Mesenchymal stem cell (in vitro differentiated cells and primary cell): ENCODE measurements at regions not wholly inside any gene's neighbourhood (a gene's known extent, or its start where the extent isn't known, plus 50 kb on each side); places are given as distances from the start of the nearest gene placed in this dataset.

Source experiments
- DNase-seq: peaks from one replicate; pipeline ENCODE4 v3.0.0-alpha.2; 2013
- H2AFZ ChIP-seq: one replicate; pipeline ENCODE4 v1.6.1; 2013; ENCODE audit warnings: low read depth, mild to moderate bottlenecking, control low read depth, inconsistent platforms, low read length, moderate library complexity
- H2AK5ac ChIP-seq: 2 replicates; pipeline ENCODE4 v1.6.1; 2013; ENCODE audit warnings: low read length, moderate library complexity, mild to moderate bottlenecking, inconsistent platforms; ENCODE audit not compliant: severe bottlenecking
- H2BK120ac ChIP-seq: one replicate; pipeline ENCODE4 v1.6.1; 2013; ENCODE audit warnings: low read depth, mild to moderate bottlenecking, inconsistent platforms, low read length, moderate library complexity
- H2BK12ac ChIP-seq, 2 experiments: one replicate each; pipeline ENCODE4 v1.6.1; 2013; ENCODE audit warnings: inconsistent platforms in 2 of 2, low read length in 2 of 2, mild to moderate bottlenecking in 2 of 2, moderate library complexity in 2 of 2, control low read depth in 1 of 2
- H2BK15ac ChIP-seq: one replicate; pipeline ENCODE4 v1.6.1; 2013; ENCODE audit warnings: mild to moderate bottlenecking, low read depth, inconsistent platforms; ENCODE audit not compliant: poor library complexity, severe bottlenecking
- H2BK5ac ChIP-seq: 2 replicates; pipeline ENCODE4 v1.6.1; 2013; ENCODE audit warnings: low read depth, mild to moderate bottlenecking, low read length, control low read depth, inconsistent platforms; ENCODE audit not compliant: poor library complexity, severe bottlenecking
- H3K14ac ChIP-seq, 2 experiments: one replicate each; pipeline ENCODE4 v1.6.1; 2013; ENCODE audit warnings: inconsistent platforms in 2 of 2, low read length in 2 of 2, control low read depth in 1 of 2, mild to moderate bottlenecking in 1 of 2, moderate library complexity in 1 of 2
- H3K18ac ChIP-seq, 2 experiments: one replicate each; pipeline ENCODE4 v1.6.1; 2013; ENCODE audit warnings: inconsistent platforms in 2 of 2, low read length in 2 of 2, control low read depth in 1 of 2, low read depth in 1 of 2, mild to moderate bottlenecking in 1 of 2
- H3K23ac ChIP-seq, 2 experiments: one replicate each; pipeline ENCODE4 v1.6.1; 2013; ENCODE audit warnings: inconsistent platforms in 2 of 2, low read length in 2 of 2, mild to moderate bottlenecking in 2 of 2, moderate library complexity in 2 of 2, control low read depth in 1 of 2
- H3K27ac ChIP-seq: 2 replicates; pipeline ENCODE4 v1.5.1; 2013; ENCODE audit warnings: mild to moderate bottlenecking, moderate library complexity, low read length, control low read depth, inconsistent platforms; ENCODE audit not compliant: poor library complexity, severe bottlenecking
- H3K27me3 ChIP-seq, 2 experiments: 2 replicates each; pipeline versions ENCODE4 v1.6.1 to v1.7.0; 2013; ENCODE audit warnings: low read length in 2 of 2, mild to moderate bottlenecking in 2 of 2, moderate library complexity in 2 of 2, control low read depth in 1 of 2, inconsistent platforms in 1 of 2; ENCODE audit not compliant: control insufficient read depth in 1 of 2, insufficient read depth in 1 of 2
- H3K36me3 ChIP-seq, 2 experiments: 2 replicates each; pipeline versions ENCODE4 v1.6.1 to v1.7.0; 2013; ENCODE audit warnings: low read length in 2 of 2, control low read depth in 1 of 2, inconsistent platforms in 1 of 2, low read depth in 1 of 2, mild to moderate bottlenecking in 1 of 2; ENCODE audit not compliant: insufficient read depth in 2 of 2, control insufficient read depth in 1 of 2
- H3K4ac ChIP-seq, 2 experiments: one replicate each; pipeline ENCODE4 v1.6.1; 2013; ENCODE audit warnings: inconsistent platforms in 2 of 2, low read length in 2 of 2, mild to moderate bottlenecking in 2 of 2, moderate library complexity in 2 of 2, control low read depth in 1 of 2, low read depth in 1 of 2
- H3K4me1 ChIP-seq: 2 replicates; pipeline ENCODE4 v1.6.1; 2013; ENCODE audit warnings: low read depth, low read length, control low read depth; ENCODE audit not compliant: control insufficient read depth, insufficient read depth
- H3K4me2 ChIP-seq: 2 replicates; pipeline ENCODE4 v1.6.1; 2013; ENCODE audit warnings: low read length, mild to moderate bottlenecking, inconsistent platforms; ENCODE audit not compliant: poor library complexity, severe bottlenecking
- H3K4me3 ChIP-seq, 2 experiments: 2 replicates each; pipeline versions ENCODE4 v1.5.1 to v1.7.0; 2013; ENCODE audit warnings: low read length in 2 of 2, mild to moderate bottlenecking in 2 of 2, control low read depth in 1 of 2, low read depth in 1 of 2; ENCODE audit not compliant: insufficient read depth in 1 of 2
- H3K79me1 ChIP-seq: replicated peaks from 2 replicates; pipeline ENCODE4 v1.6.1; 2013; ENCODE audit warnings: mild to moderate bottlenecking, control low read depth, low read length, inconsistent platforms; ENCODE audit not compliant: poor library complexity, severe bottlenecking
- H3K9ac ChIP-seq: 2 replicates; pipeline ENCODE4 v1.7.0; 2013; ENCODE audit warnings: mild to moderate bottlenecking, low read length, moderate library complexity
- H3K9me3 ChIP-seq: 2 replicates; pipeline ENCODE4 v1.7.0; 2013; ENCODE audit warnings: mild to moderate bottlenecking, low read length; ENCODE audit not compliant: control insufficient read depth
- H4K8ac ChIP-seq: one replicate; pipeline ENCODE4 v1.6.1; 2013; ENCODE audit warnings: inconsistent platforms, mild to moderate bottlenecking, low read length, moderate library complexity
- H4K91ac ChIP-seq: one replicate; pipeline ENCODE4 v1.6.1; 2013; ENCODE audit warnings: mild to moderate bottlenecking, low read length, inconsistent platforms
- WGBS: methylation state at CpG from one replicate; pipeline ENCODE4 v1.1.7; 2013; ENCODE audit warnings: mixed read lengths; 5-methylcytosine and 5-hydroxymethylcytosine counted together

DNA sequence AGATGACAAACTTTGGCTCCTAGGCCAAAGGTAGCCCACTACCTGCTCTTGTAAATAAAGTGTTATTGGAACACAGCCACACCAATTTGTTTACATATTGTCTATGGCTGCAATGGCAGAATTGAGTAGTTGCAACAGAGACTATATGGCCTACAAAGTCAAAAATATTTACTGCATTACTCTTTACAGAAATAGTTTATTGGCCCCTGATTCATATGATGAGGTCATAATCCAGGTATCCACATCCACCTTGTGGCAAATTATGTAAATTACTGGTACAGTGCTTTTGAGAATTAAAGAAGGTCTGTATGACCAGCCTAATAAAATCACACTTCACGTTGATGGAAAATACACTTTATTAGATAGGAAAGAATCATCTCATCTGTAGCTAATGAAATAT is 337.0 kb upstream of the DDX53 start:
- H3K9ac ChIP-seq, result no peak overlapping the region
- no peaks in the 10 kb centered on the region for H3K9me3 ChIP-seq
- H3K36me3 ChIP-seq, result no peaks in the 10 kb centered on the region
- no CpG with 5 or more reads among the region's 1 CpG for WGBS
- no peak overlapping the region for H4K91ac ChIP-seq
- DNase-seq, result no peak
- H2BK5ac ChIP-seq, result no peak overlapping the region
- H3K27me3 ChIP-seq, result no peaks in the 10 kb centered on the region
- H3K23ac ChIP-seq, result no peak overlapping the region
- H3K79me1 ChIP-seq, result no peaks in the 10 kb centered on the region
- H3K4me1 ChIP-seq, result no peaks in the 10 kb centered on the region
- no peak overlapping the region for H4K8ac ChIP-seq
- H3K4me2 ChIP-seq, result no peak overlapping the region
- no peak overlapping the region for H2BK12ac ChIP-seq
- H3K27ac ChIP-seq, result no peak overlapping the region
- H3K18ac ChIP-seq, result no peak overlapping the region
- no peak overlapping the region for H3K4ac ChIP-seq
- no peak overlapping the region for H2BK120ac ChIP-seq
- H2AK5ac ChIP-seq, result no peak overlapping the region
- H3K4me3 ChIP-seq, result no peak overlapping the region
- no peak overlapping the region for H2BK15ac ChIP-seq
- H2AFZ ChIP-seq, result no peak overlapping the region
- no peak overlapping the region for H3K14ac ChIP-seq

DNA sequence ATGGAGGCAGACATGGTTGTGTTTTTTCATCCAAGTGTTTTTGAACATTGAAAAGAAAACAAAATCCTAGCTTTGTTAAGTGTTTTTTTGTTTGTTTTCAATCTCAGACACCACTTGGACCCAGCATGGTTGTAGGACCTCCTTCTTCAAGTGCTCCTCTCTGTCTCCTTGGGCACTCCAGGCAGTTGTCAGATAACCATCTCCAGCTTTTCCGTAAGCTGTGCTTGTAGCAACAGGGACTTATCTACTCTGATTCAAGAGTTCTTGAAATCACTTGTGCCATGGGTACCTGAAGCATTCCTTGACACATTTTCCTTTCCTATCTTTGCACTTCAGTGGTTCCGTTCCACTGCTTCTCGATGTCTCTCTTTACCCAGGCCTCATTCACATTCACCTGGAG is 334.9 kb upstream of the DDX53 start:
- Histone ChIP-seq H2AFZ (no peak overlapping the region), H3K18ac (no peak overlapping the region), H3K9ac (no peak overlapping the region), H4K8ac (no peak overlapping the region), H3K4me2 (no peak overlapping the region), H2BK15ac (no peak overlapping the region), H3K4ac (no peak overlapping the region), H2BK5ac (no peak overlapping the region), H3K4me3 (no peak overlapping the region), H2AK5ac (no peak overlapping the region), H3K36me3 (no peaks in the 10 kb centered on the region), H3K79me1 (no peaks in the 10 kb centered on the region), H3K9me3 (no peaks in the 10 kb centered on the region), H3K23ac (no peak overlapping the region), H3K27me3 (no peaks in the 10 kb centered on the region), H2BK12ac (no peak overlapping the region), H3K14ac (no peak overlapping the region), H3K27ac (no peak overlapping the region), H4K91ac (no peak overlapping the region), H2BK120ac (no peak overlapping the region), H3K4me1 (no peaks in the 10 kb centered on the region)
- 45% methylated on average over 3 of the region's 3 CpGs for WGBS
- DNase-seq, result no peak

DNA sequence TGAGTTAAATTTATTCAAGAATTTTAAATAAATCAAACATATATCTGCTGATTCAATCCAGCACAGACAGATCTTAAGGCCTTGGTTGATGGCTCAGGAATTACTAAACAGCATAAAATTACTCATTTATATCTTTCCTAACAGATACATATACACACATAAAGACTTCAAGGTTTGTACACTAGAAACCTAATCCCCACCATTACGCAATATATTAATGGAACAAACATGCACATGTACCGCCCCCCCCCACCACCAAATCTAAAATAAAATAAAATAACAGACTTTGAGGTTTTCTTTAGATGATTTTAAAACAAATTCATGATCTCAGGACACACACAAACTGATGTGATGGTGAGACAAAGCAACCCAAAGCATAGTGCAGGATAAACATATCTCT is 333.9 kb upstream of the DDX53 start:
- Histone ChIP-seq H3K9me3 (no peaks in the 10 kb centered on the region), H3K14ac (no peak overlapping the region), H4K8ac (no peak overlapping the region), H3K4me1 (no peaks in the 10 kb centered on the region), H3K36me3 (no peaks in the 10 kb centered on the region), H3K4me3 (no peak overlapping the region), H2BK15ac (no peak overlapping the region), H2BK12ac (no peak overlapping the region), H3K23ac (no peak overlapping the region), H3K4me2 (no peak overlapping the region), H4K91ac (no peak overlapping the region), H3K18ac (no peak overlapping the region), H2AK5ac (no peak overlapping the region), H2BK5ac (no peak overlapping the region), H3K27me3 (no peaks in the 10 kb centered on the region), H3K4ac (no peak overlapping the region), H3K79me1 (no peaks in the 10 kb centered on the region), H3K27ac (no peak overlapping the region), H3K9ac (no peak overlapping the region), H2BK120ac (no peak overlapping the region), H2AFZ (no peak overlapping the region)
- 100% methylated on average over 1 of the region's 2 CpGs for WGBS
- no peak for DNase-seq

DNA sequence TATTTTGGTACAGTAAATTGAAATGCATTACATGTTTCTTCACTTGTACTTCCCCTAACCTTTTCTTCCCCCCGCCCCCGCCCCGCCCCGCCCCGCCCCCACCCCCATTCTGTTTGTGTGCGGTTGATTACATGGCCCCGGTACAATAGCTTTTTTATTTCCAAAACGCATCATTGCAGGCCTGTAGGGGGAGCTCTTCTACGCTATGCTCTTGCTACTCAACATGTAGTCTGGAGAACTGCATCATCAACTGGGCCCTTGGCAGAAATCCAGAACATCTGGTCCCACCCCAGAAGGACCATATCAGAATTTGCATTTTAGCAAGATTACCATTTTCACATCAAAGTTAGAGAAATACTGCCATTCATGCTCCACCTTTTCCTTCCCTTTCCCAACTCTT is 333.3 kb upstream of the DDX53 start:
- no peak overlapping the region for H2BK120ac ChIP-seq
- no peak overlapping the region for H3K4me2 ChIP-seq
- no peak overlapping the region for H3K27ac ChIP-seq
- peak; percentile 7 for DNase-seq
- WGBS, result 7% methylated on average over 2 of the region's 9 CpGs
- H2BK15ac ChIP-seq, result no peak overlapping the region
- H3K27me3 ChIP-seq, result no peaks in the 10 kb centered on the region
- no peaks in the 10 kb centered on the region for H3K4me1 ChIP-seq
- no peaks in the 10 kb centered on the region for H3K9me3 ChIP-seq
- H2BK12ac ChIP-seq, result no peak overlapping the region
- H2AFZ ChIP-seq, result no peak overlapping the region
- H3K14ac ChIP-seq, result no peak overlapping the region
- no peak overlapping the region for H2BK5ac ChIP-seq
- H3K4me3 ChIP-seq, result no peak overlapping the region
- no peaks in the 10 kb centered on the region for H3K36me3 ChIP-seq
- H2AK5ac ChIP-seq, result no peak overlapping the region
- H4K91ac ChIP-seq, result no peak overlapping the region
- H4K8ac ChIP-seq, result no peak overlapping the region
- no peaks in the 10 kb centered on the region for H3K79me1 ChIP-seq
- no peak overlapping the region for H3K9ac ChIP-seq
- H3K4ac ChIP-seq, result no peak overlapping the region
- no peak overlapping the region for H3K18ac ChIP-seq
- no peak overlapping the region for H3K23ac ChIP-seq
